Parathyroid adenoma (tissue), 2 donors: ENCODE measurements at regions not wholly inside any gene's neighbourhood (a gene's known extent, or its start where the extent isn't known, plus 50 kb on each side); places are given as distances from the start of the nearest gene placed in this dataset.

ENCODE experiments used
- H2AFZ ChIP-seq: fragments of 300-600 bp; sonication (generic); one replicate; pipeline ENCODE4 v1.7.0; 2017; ENCODE audit warnings: antibody characterized with exemption, mild to moderate bottlenecking
- H3K27ac ChIP-seq: fragments of 300-600 bp; sonication (generic); one replicate; pipeline ENCODE4 v1.7.0; 2017
- H3K27me3 ChIP-seq: fragments of 300-600 bp; sonication (generic); one replicate; pipeline ENCODE4 v1.7.0; 2017; ENCODE audit warnings: low read length; ENCODE audit not compliant: control insufficient read depth, insufficient read depth
- H3K36me3 ChIP-seq: fragments of 300-600 bp; sonication (generic); one replicate; pipeline ENCODE4 v1.7.0; 2017; ENCODE audit warnings: low read length; ENCODE audit not compliant: control insufficient read depth, insufficient read depth
- H3K4me1 ChIP-seq: fragments of 300-600 bp; sonication (generic); one replicate; pipeline ENCODE4 v1.7.0; 2017; ENCODE audit warnings: control low read depth
- H3K4me2 ChIP-seq: fragments of 300-600 bp; sonication (generic); one replicate; pipeline ENCODE4 v1.7.0; 2017; ENCODE audit warnings: low read length
- H3K4me3 ChIP-seq: fragments of 300-600 bp; sonication (generic); one replicate; pipeline ENCODE4 v1.7.0; 2017; ENCODE audit warnings: low read depth, low read length
- H3K79me2 ChIP-seq: fragments of 300-600 bp; sonication (generic); one replicate; pipeline ENCODE4 v1.7.0; 2017; ENCODE audit warnings: control low read depth
- H3K9ac ChIP-seq: fragments of 300-600 bp; sonication (generic); one replicate; pipeline ENCODE4 v1.7.0; 2017; ENCODE audit warnings: mild to moderate bottlenecking
- H3K9me3 ChIP-seq: fragments of 300-600 bp; sonication (generic); one replicate; pipeline ENCODE4 v1.7.0; 2017; ENCODE audit warnings: low read length; ENCODE audit not compliant: control insufficient read depth
- CTCF ChIP-seq: fragments of 300-600 bp; sonication (generic); IDR thresholded peaks from one replicate; pipeline ENCODE4 v1.7.0; 2017; ENCODE audit warnings: antibody characterized with exemption, mild to moderate bottlenecking
- donor health status: primary hyperparathyroidism.

- Histone ChIP-seq H3K27ac (no peak overlapping the region), H2AFZ (no peak overlapping the region), H3K36me3 (no peaks in the 10 kb centered on the region), H3K9ac (no peak overlapping the region), H3K79me2 (no peaks in the 10 kb centered on the region), H3K4me2 (no peak overlapping the region), H3K27me3 (no peaks in the 10 kb centered on the region), H3K4me3 (no peak overlapping the region), H3K9me3 (no peaks in the 10 kb centered on the region), H3K4me1 (no peaks in the 10 kb centered on the region)
- no peak for TF ChIP-seq CTCF
Observed at GRCh38 chr11:109507836-109508561, 86.0 kb downstream of the C11orf87 start.

- Histone ChIP-seq H3K36me3 (no peaks in the 10 kb centered on the region), H3K4me1 (no peaks in the 10 kb centered on the region), H3K4me2 (no peak overlapping the region), H3K9me3 (no peaks in the 10 kb centered on the region), H2AFZ (no peak overlapping the region), H3K79me2 (no peaks in the 10 kb centered on the region), H3K27me3 (no peaks in the 10 kb centered on the region), H3K4me3 (no peak overlapping the region), H3K9ac (no peak overlapping the region), H3K27ac (no peak overlapping the region)
- no peak for TF ChIP-seq CTCF
Observed at GRCh38 chr11:109508943-109509342, 87.0 kb downstream of the C11orf87 start.

GRCh38 chr11:109510316-109510715, 88.3 kb downstream of the C11orf87 start:
- Histone ChIP-seq H3K79me2 (no peaks in the 10 kb centered on the region), H3K4me1 (no peaks in the 10 kb centered on the region), H3K9me3 (no peaks in the 10 kb centered on the region), H3K4me2 (no peak overlapping the region), H2AFZ (no peak overlapping the region), H3K36me3 (no peaks in the 10 kb centered on the region), H3K9ac (no peak overlapping the region), H3K27ac (no peak overlapping the region), H3K4me3 (no peak overlapping the region), H3K27me3 (no peaks in the 10 kb centered on the region)
- no peak for TF ChIP-seq CTCF

GRCh38 chr11:109511598-109511997, 89.6 kb downstream of the C11orf87 start:
- TF ChIP-seq CTCF, result no peak
- no peaks in the 10 kb centered on the region for H3K4me1 ChIP-seq

GRCh38 chr11:109512249-109512648, 90.3 kb downstream of the C11orf87 start:
- no peak for TF ChIP-seq CTCF

More at GRCh38 chr11:109511598-109511997, 89.6 kb downstream of the C11orf87 start:
- Histone ChIP-seq H3K4me3 (no peak overlapping the region), H3K9me3 (no peaks in the 10 kb centered on the region), H3K36me3 (no peaks in the 10 kb centered on the region), H3K27ac (no peak overlapping the region), H3K9ac (no peak overlapping the region), H3K79me2 (no peaks in the 10 kb centered on the region), H2AFZ (no peak overlapping the region), H3K4me2 (no peak overlapping the region), H3K27me3 (no peaks in the 10 kb centered on the region)

More at GRCh38 chr11:109512249-109512648, 90.3 kb downstream of the C11orf87 start:
- H3K4me1 ChIP-seq, result no peaks in the 10 kb centered on the region
- no peak overlapping the region for H3K9ac ChIP-seq
- no peaks in the 10 kb centered on the region for H3K9me3 ChIP-seq
- no peak overlapping the region for H3K4me2 ChIP-seq
- no peak overlapping the region for H3K27ac ChIP-seq
- no peak overlapping the region for H3K4me3 ChIP-seq
- no peaks in the 10 kb centered on the region for H3K79me2 ChIP-seq
- no peaks in the 10 kb centered on the region for H3K27me3 ChIP-seq
- no peak overlapping the region for H2AFZ ChIP-seq
- no peaks in the 10 kb centered on the region for H3K36me3 ChIP-seq
